K562 (cell line): ENCODE measurements at regions not wholly inside any gene's neighbourhood (a gene's known extent, or its start where the extent isn't known, plus 50 kb on each side); places are given as distances from the start of the nearest gene placed in this dataset.

Source experiments
- ATAC-seq: fragments of 200-7000 bp; cut with Tn5 transposase; 3 replicates; pipeline ENCODE4 v1.9.1; 2020; ENCODE audit warnings: moderate library complexity
- BruUV-seq: library from RNA; stranded (reverse); fragments of 400-500 nt; replicated peaks from 2 replicates; lab custom pipeline; 2021; lab: Mats Ljungman, UMichigan
- CTCF ChIA-PET: fragments of 300-600 bp; formaldehyde crosslinking; extraction: SDS; loops from one replicate; lab custom pipeline; 2021; ENCODE audit warnings: low intra/inter-chr PET ratio; lab: Yijun Ruan, JAX
- POLR2A ChIA-PET: fragments of 300-600, 350-650 bp; sonication (Branson Sonifier 250); formaldehyde crosslinking; extraction: SDS; loops from one replicate; lab custom pipeline; 2021; ENCODE audit warnings: antibody characterized with exemption, inconsistent platforms; lab: Yijun Ruan, JAX
- DNase-seq, 4 experiments: peaks; one replicate each; pipeline versions ENCODE4 v3.0.0 to v3.0.0-alpha.2; 2011 to 2018; ENCODE audit warnings: low spot score in 3 of 4, mixed read lengths in 3 of 4; ENCODE audit errors: extremely low read depth in 1 of 4
- FAIRE-seq: peaks from 2 replicates; lab custom pipeline; 2011; peaks lifted over from hg19 to GRCh38; lab: Jason Lieb, UNC
- H2AFZ ChIP-seq: 2 replicates; pipeline ENCODE4 v1.6.0; 2011; ENCODE audit warnings: low read depth, low read length, control low read depth, inconsistent platforms
- H3K27ac ChIP-seq: fragments of 200-600 bp; 3 replicates; pipeline ENCODE4 v1.8.0; 2011; ENCODE audit warnings: low read depth, mild to moderate bottlenecking, control low read depth, inconsistent platforms, low read length, moderate library complexity, mixed read lengths; ENCODE audit errors: extremely low read depth
- H3K27me3 ChIP-seq, 2 experiments: fragments of 300-600 bp in 1 of 2; 2 replicates in 1 of 2; 3 replicates in 1 of 2; pipeline versions ENCODE4 v1.6.0 to v1.8.0; 2011; ENCODE audit warnings: inconsistent platforms in 2 of 2, low read length in 2 of 2, mild to moderate bottlenecking in 1 of 2, mixed read lengths in 1 of 2, moderate library complexity in 1 of 2; ENCODE audit not compliant: control insufficient read depth in 2 of 2, insufficient read depth in 2 of 2
- H3K36me3 ChIP-seq: fragments of 300-600 bp; 3 replicates; pipeline ENCODE4 v1.8.0; 2011; ENCODE audit warnings: mild to moderate bottlenecking, low read length, inconsistent platforms; ENCODE audit not compliant: control insufficient read depth, insufficient read depth
- H3K4me1 ChIP-seq, 2 experiments: fragments of 200-600 bp in 1 of 2; replicated peaks in 1 of 2; 2 replicates in 1 of 2; 3 replicates in 1 of 2; pipeline versions ENCODE4 v1.5.1 to v1.8.0; 2011; ENCODE audit warnings: inconsistent platforms in 2 of 2, low read length in 2 of 2, mild to moderate bottlenecking in 1 of 2, mixed read lengths in 1 of 2, moderate library complexity in 1 of 2; ENCODE audit not compliant: control insufficient read depth in 2 of 2, insufficient read depth in 2 of 2
- H3K4me2 ChIP-seq: 2 replicates; pipeline ENCODE4 v1.6.1; 2011; ENCODE audit warnings: low read length, control low read depth, inconsistent platforms, mixed read lengths; ENCODE audit not compliant: insufficient read depth
- H3K4me3 ChIP-seq: fragments of 200-600 bp; sonication (generic), shearing (Covaris generic); 2 replicates; pipeline ENCODE4 v1.5.1; 2016; ENCODE audit warnings: control low read depth, inconsistent platforms
- H3K79me2 ChIP-seq: fragments of 200-600 bp; 3 replicates; pipeline ENCODE4 v1.8.0; 2011; ENCODE audit warnings: low read length, inconsistent platforms; ENCODE audit not compliant: control insufficient read depth, insufficient read depth
- H3K9ac ChIP-seq, 2 experiments: 2 replicates each; pipeline versions ENCODE4 v1.6.0 to v1.6.1; 2011; ENCODE audit warnings: low read depth in 2 of 2, low read length in 2 of 2, control low read depth in 1 of 2, inconsistent platforms in 1 of 2, mild to moderate bottlenecking in 1 of 2, mixed read lengths in 1 of 2; ENCODE audit not compliant: insufficient read depth in 1 of 2
- H3K9me1 ChIP-seq: one replicate; pipeline ENCODE4 v1.6.0; 2011; ENCODE audit warnings: inconsistent platforms, mild to moderate bottlenecking, low read length, moderate library complexity; ENCODE audit not compliant: control insufficient read depth, insufficient read depth
- H3K9me3 ChIP-seq: replicated peaks from 2 replicates; pipeline ENCODE4 v1.5.1; 2011; ENCODE audit warnings: low read depth, low read length, inconsistent platforms; ENCODE audit not compliant: control insufficient read depth, insufficient read depth
- H4K20me1 ChIP-seq: replicated peaks from 2 replicates; pipeline ENCODE4 v1.6.1; 2011; ENCODE audit warnings: low read length, inconsistent platforms, mixed read lengths; ENCODE audit not compliant: control insufficient read depth, insufficient read depth
- HDAC8 ChIP-seq: fragments of 450-650 bp; IDR thresholded peaks from 2 replicates; pipeline ENCODE4 v1.6.1; 2016; ENCODE audit warnings: mild to moderate bottlenecking, missing genetic modification characterization, moderate library complexity, missing compliant biosample characterization
- KLF10 ChIP-seq: fragments of 250-450 bp; sonication (Bioruptor Pico); IDR thresholded peaks from 2 replicates; pipeline ENCODE4 v1.6.1; 2021; ENCODE audit warnings: matching md5 sums
- NR2C1 ChIP-seq, 2 experiments: fragments of 450-650 bp; IDR thresholded peaks; 2 replicates each; pipeline ENCODE4 v1.6.1; 2017; ENCODE audit warnings: mild to moderate bottlenecking in 2 of 2, antibody characterized with exemption in 1 of 2, inconsistent platforms in 1 of 2, missing compliant biosample characterization in 1 of 2, missing genetic modification characterization in 1 of 2
- NRF1 ChIP-seq, 2 experiments: fragments of 450-650 bp; IDR thresholded peaks in 1 of 2; conservative IDR thresholded peaks in 1 of 2; 2 replicates each; pipeline ENCODE4 v1.6.1; 2014; ENCODE audit warnings: mild to moderate bottlenecking in 2 of 2
- PTTG1 ChIP-seq: fragments of 450-650 bp; IDR thresholded peaks from 2 replicates; pipeline ENCODE4 v1.6.1; 2016; ENCODE audit warnings: low read depth, mild to moderate bottlenecking, missing genetic modification characterization, missing compliant biosample characterization
- SIN3B ChIP-seq: fragments of 450-650 bp; IDR thresholded peaks from 2 replicates; pipeline ENCODE4 v1.6.1; 2017; ENCODE audit warnings: low read depth, mild to moderate bottlenecking, moderate library complexity
- ZKSCAN1 ChIP-seq: fragments of 150-350 bp; IDR thresholded peaks from 2 replicates; pipeline ENCODE4 v1.6.1; 2016; ENCODE audit warnings: low read depth, low read length
- ZNF217 ChIP-seq: sonication (generic); formaldehyde crosslinking; IDR thresholded peaks from 2 replicates; pipeline ENCODE4 v1.8.0; 2022; ENCODE audit warnings: mild to moderate bottlenecking, missing genetic modification reagents
- ZNF408 ChIP-seq: fragments of 250-450 bp; sonication (Bioruptor Pico); IDR thresholded peaks from 2 replicates; pipeline ENCODE4 v1.4.0; 2020; ENCODE audit warnings: low read depth, mild to moderate bottlenecking, moderate library complexity
- WGBS: fragments of 100-300 bp; shearing (Covaris generic); methylation state at CpG from one replicate; pipeline ENCODE4 v1.1.6; 2016; ENCODE audit warnings: low coverage, mixed read lengths; ENCODE audit not compliant: insufficient coverage; ENCODE audit errors: missing lambda C conversion rate; 5-methylcytosine and 5-hydroxymethylcytosine counted together
- in situ Hi-C: fragments of 300-500 bp; cut with MboI; formaldehyde crosslinking; loops from 4 replicates; pipeline ENCODE4 v1.15.0; 2018; ENCODE audit warnings: inconsistent platforms, mixed read lengths
- intact Hi-C: fragments of 100-400 bp; cut with micrococcal nuclease; formaldehyde crosslinking; loops from 2 replicates; pipeline ENCODE4 v1.14.2; 2022
- TF ChIP-seq, protein P1 (sequence below): fragments of 450-650 bp; IDR thresholded peaks from one replicate; pipeline ENCODE4 v1.6.1; 2018; ENCODE audit warnings: mild to moderate bottlenecking, moderate library complexity; ENCODE audit not compliant: partially characterized antibody
- TF ChIP-seq, protein P2 (sequence below): fragments of 250-450 bp; sonication (Bioruptor Pico); IDR thresholded peaks from 2 replicates; pipeline ENCODE4 v1.8.0; 2022; ENCODE audit warnings: inconsistent platforms

DNA sequence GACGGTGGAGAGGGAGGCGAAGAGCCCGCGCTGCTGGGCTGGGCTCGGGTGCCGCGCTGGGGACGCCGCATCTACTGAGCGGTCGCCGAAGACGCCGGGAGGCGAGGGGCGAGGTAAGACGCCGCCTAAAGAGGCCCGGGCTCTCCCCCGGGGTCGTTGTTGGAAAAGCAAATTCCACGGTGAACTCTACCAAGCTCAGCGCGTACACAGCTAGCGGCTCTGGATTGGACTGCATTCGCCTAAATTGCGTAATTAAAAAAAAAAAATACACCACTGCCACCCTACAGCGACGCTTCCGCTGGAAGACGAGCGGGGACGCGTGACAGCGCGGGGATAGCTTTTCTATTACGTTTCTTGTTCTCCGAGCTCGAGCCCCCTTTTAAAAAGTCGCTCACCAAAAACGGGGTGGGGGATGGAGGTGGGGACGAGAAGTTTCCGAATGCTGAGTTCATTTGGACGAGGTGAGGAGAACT lies 92.0 kb upstream of the PRDM1 start:
- WGBS, result 80% methylated on average over 41 of the region's 44 CpGs
- Histone ChIP-seq H3K27me3 (0 out of 5 replicates have a peak, but pooled peaks cover 0 to under 1% of the 10 kb centered on the region in 2 experiments), H3K4me1 (peaks cover 7 to 13% of the 10 kb centered on the region in 2 experiments; a peak in 4 of 5 replicates), H3K9ac (no peak overlapping the region), H3K4me3 (no peak overlapping the region), H3K9me3 (0 out of 2 replicates have a peak, but pooled peaks cover 3% of the 10 kb centered on the region), H3K79me2 (no peaks in the 10 kb centered on the region), H4K20me1 (no peaks in the 10 kb centered on the region), H3K4me2 (no peak overlapping the region), H3K9me1 (no peaks in the 10 kb centered on the region), H3K27ac (no peak overlapping the region), H2AFZ (no peak overlapping the region), H3K36me3 (no peaks in the 10 kb centered on the region)
- no peak for ATAC-seq
- FAIRE-seq, result no peak
- no peak for TF ChIP-seq KLF10 (CRISPR knock-in tag)
- TF ChIP-seq PTTG1 (tag), result no peak
- TF ChIP-seq ZNF217 (CRISPR knock-in tag), result no peak
- no peak for TF ChIP-seq ZKSCAN1
- no peak for TF ChIP-seq NRF1 (conservative IDR thresholded peaks at IDR 0.05 in 1 of 2, IDR thresholded peaks at IDR 0.05 in 1 of 2)
- no peak for TF ChIP-seq NR2C1 (IDR thresholded peaks at IDR 0.05)
- TF ChIP-seq NR2C1 (tag; IDR thresholded peaks at IDR 0.05), result no peak
- no peak for TF ChIP-seq SIN3B
- no peak for TF ChIP-seq HDAC8 (tag)
- no peak for TF ChIP-seq ZNF408
- TF ChIP-seq, protein P1, sequence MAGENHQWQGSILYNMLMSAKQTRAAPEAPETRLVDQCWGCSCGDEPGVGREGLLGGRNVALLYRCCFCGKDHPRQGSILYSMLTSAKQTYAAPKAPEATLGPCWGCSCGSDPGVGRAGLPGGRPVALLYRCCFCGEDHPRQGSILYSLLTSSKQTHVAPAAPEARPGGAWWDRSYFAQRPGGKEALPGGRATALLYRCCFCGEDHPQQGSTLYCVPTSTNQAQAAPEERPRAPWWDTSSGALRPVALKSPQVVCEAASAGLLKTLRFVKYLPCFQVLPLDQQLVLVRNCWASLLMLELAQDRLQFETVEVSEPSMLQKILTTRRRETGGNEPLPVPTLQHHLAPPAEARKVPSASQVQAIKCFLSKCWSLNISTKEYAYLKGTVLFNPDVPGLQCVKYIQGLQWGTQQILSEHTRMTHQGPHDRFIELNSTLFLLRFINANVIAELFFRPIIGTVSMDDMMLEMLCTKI, result no peak
- TF ChIP-seq, protein P2, sequence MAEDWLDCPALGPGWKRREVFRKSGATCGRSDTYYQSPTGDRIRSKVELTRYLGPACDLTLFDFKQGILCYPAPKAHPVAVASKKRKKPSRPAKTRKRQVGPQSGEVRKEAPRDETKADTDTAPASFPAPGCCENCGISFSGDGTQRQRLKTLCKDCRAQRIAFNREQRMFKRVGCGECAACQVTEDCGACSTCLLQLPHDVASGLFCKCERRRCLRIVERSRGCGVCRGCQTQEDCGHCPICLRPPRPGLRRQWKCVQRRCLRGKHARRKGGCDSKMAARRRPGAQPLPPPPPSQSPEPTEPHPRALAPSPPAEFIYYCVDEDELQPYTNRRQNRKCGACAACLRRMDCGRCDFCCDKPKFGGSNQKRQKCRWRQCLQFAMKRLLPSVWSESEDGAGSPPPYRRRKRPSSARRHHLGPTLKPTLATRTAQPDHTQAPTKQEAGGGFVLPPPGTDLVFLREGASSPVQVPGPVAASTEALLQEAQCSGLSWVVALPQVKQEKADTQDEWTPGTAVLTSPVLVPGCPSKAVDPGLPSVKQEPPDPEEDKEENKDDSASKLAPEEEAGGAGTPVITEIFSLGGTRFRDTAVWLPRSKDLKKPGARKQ (CRISPR knock-in tag), result no peak
- ChIA-PET CTCF (no interaction called here), POLR2A (interaction anchor here (0.7 kb wide), 2 partner anchors 13 to 213 kb away, joined by 3 to 4 read pairs; no protein-coding TSS in a partner anchor)
- intact Hi-C loops, result no loop called here
- in situ Hi-C loops, result no loop called here
- BruUV-seq, result no TSS peak
- DNase-seq, result no peak
